IPS DF 19.7 (cell line): ENCODE measurements at regions not wholly inside any gene's neighbourhood (a gene's known extent, or its start where the extent isn't known, plus 50 kb on each side); places are given as distances from the start of the nearest gene placed in this dataset.
"Not testable (repeated sequence)": the region's sequence is repeated elsewhere in the genome, so short reads cannot be mapped to it uniquely, and the experiment has no call there.

Source experiments
- DNase-seq: peaks from one replicate; pipeline ENCODE4 v3.0.0-alpha.2; 2013; ENCODE audit warnings: low read depth, low spot score

DNA sequence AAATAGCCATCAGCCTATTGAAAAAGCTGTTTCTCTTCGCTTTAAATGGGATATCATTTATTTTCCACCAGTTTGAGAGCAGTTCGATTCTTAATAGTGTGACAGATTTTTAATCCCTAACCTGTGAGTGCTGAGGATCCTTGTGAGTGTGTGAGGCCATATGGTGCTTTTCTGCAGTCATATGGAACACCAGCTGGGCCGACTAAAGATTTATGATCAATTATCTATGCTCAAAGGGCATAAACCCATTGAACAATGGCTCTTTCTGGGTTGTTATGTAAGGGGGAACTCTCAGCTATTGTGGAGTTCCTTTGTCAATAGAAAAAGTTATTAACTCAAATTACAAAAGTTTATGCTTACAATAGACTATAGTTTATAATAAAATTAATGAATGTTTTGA is 1003.6 kb downstream of the FAT4 start:
- DNase-seq = no peak

DNA sequence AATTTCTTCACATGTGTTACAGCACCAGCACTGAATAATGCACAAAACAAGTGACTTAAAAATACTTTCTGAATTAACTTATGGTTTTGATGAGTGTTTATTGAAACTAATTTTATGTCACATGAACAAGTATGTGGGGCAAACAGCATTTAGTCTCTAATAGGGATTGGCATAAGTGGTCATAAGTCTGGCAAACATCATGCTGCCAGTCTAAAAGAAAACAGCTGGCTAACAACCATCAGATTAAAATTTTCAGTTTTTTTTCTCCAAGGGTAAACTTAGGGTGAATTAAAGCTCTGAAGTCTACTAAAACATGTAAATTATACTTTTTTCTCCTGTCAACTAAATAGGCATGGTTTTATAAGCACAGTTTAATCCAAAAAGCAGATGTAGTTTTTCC is 1014.2 kb downstream of the FAT4 start:
- DNase-seq = no peak

DNA sequence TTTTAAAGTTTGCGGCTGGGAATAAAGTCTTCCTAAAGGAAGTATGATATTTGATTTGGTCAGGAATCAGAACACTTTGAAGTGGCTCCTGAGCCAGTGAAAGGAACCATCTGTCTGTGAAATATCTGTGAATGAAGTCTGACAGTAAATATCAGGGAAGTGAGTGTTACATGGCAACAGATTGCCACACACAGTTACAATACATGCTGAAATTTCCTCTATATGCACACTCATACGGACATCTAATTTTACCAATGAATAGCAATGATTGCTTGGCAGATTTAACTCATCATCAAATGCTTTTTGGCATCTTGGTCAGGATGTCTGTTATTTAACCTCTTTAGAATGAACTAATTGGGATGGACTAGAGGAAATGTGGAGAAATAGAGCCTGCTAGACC is 1023.8 kb downstream of the FAT4 start:
- no peak for DNase-seq

DNA sequence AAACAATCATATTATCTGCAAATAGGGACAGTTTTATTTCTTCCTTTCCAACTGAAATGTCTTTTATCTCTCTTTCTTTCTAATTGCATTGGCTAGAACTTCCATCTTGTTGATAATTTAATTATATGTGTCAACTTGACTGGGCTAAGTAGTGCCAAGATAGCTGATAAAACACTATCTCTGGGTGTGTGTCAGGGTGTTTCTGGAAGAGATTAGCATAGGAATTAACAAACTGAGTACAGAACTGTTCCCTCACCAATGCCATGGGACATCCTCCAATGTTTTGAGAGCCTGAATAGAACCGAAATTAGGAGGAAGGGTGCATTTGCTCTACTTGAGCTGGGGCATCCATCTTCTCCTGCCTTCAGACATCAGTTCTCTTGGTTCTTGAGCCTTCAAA is 1027.2 kb downstream of the FAT4 start:
- no peak for DNase-seq

DNA sequence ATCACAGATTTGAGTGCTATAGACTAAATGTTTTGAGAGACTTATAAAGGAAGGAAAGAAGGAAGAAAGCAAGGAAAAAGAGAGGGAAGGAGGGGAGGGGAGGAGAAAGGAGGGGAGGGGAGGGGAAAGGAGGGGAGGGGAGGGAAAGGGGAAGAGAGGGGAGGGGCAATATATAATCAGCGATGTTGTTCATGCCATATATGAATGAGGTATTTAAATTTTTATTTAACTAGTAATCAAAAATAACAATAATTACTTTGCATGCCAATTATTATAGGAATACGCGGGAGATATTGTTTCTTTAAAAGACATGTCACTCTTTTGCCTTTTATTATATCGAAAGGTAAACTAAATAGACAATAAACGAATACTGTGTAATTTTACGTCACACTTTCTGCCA is 1029.7 kb downstream of the FAT4 start:
- DNase-seq = no peak

DNA sequence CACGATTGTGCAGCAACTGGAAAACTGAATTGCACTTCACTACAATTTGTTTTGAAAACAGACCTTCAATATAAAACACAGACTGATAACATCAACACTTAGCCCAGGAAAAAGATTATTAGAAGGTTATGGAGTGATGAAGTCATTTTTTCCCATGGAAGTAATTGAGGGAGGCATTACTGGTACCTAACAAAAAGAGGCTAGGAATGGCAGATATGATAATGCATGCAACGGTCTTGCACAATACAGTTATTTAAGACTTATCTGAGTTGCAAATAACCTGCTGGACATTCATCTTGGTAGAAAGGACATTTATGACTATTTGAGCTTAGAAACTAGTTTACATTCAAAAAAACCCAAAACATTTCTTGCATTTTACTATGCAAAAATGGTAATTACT is 1031.9 kb downstream of the FAT4 start:
- DNase-seq = no peak

DNA sequence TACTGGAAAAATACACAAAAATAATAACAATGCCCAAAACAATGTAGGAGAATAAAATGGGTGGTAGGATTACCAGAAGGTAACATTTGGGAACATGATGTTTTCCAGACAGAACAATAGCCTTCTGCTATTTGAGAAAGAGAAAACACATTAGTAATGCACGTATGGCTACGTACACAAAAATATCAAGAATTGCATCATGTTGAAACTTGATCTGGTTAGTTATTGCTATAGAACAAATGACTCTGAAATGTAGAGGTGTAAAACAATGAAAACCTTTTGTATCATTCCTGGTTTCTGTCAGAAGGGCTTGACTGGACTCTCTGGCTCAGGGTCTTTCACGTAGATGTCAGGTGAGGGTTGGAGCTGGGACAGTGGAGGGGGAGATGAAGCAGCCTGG is 1040.0 kb downstream of the FAT4 start:
- DNase-seq = no peak

DNA sequence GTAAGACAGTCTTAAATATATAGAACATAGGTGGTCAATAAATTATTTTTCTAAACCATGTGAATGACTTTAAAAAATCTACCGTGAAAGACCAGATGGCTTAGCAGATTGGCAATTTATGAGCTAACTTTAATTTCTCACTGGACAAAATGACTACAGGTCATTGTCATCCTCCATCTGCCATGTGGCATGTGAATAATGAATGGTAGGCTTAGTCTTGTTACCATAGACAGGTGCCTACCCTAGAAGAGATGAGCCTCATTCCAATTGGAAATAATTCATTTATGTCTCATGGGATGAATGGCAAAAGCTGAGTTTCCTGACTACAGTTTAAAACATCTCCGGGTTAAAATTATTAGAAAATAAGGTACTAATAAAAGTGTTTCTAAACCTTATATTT is 1043.3 kb downstream of the FAT4 start:
- no peak for DNase-seq

DNA sequence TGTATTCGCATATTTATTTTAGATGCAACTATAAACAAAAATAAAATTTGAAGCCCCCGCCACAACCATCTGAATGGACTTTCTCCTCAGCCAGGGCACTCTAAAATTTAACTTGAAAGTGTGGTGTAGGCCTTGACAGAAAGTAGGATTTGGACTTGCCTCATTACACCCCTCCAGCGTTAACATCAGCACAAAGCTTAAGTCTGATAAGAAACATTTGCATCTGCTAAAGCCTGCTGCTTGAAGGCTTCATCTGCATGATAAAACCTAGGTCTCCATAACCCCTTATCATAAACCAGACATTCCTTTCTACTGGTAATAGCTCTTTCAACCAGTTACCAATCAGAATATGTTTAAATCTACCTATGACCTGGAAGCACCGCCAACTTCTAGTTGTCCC is 1046.5 kb downstream of the FAT4 start:
- DNase-seq = no peak

DNA sequence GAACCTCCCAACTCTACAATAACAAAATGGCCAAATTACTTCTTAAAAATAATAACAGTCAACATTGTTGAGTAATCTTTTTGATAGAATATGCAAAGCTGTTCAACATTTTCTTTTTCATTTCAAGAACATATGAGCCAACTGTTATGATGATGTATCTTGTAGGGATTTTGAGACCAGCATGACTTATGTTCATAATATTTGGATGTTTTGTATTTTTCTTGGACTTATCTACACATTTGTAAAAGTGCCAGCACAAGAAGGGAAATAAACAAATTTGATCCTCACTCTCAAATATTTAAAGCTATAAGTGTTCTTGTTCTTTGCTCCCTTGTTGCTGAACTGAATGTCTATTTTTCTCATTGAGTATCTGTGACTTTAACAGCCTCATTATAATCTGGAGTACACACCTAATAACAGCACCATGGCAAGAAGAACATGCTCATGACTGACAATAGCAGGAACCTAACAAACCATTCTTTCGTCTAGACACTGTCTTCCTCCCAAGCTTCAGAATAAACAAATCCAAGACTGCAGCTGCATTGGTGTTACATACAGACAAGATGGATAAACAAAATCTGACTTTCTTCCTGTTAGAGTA is 1049.7 kb downstream of the FAT4 start:
- DNase-seq = no peak

DNA sequence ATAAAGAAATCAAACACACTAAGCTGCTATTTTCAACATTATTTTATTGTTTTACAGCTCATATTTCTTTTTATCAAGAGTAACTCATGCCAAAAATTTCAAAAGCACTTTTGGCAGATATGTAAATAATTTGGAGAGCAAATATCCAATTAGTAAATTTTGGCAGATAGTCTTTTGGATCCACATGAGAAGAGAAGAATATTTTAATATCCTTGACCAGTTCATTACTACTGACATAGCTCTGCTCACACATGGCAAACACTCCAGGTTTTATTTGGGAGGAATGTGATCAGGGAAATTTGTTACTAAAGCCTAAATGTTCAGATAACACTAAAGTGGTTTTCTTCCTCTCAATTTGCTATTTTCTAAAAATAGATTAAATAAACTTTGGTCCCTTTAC is 1054.3 kb downstream of the FAT4 start:
- no peak for DNase-seq

DNA sequence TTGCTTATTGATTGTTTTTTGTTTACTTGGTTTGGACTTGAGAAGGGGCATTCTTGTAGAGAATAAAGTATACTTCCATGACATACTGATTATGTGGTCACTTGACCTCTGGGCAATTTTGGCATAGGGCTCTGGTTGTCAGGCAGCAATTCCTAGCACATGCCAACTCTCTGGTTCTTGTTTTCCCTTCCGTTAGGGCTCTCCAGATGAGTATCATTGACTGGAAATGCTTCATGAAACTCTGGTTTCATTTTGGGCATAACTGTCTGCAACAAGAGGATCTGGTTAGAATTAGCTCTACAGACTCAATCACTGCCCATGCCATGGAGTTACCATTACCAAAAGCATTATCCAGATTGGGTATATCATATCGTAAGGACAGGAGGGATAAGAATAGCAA is 1057.9 kb downstream of the FAT4 start:
- no peak for DNase-seq

DNA sequence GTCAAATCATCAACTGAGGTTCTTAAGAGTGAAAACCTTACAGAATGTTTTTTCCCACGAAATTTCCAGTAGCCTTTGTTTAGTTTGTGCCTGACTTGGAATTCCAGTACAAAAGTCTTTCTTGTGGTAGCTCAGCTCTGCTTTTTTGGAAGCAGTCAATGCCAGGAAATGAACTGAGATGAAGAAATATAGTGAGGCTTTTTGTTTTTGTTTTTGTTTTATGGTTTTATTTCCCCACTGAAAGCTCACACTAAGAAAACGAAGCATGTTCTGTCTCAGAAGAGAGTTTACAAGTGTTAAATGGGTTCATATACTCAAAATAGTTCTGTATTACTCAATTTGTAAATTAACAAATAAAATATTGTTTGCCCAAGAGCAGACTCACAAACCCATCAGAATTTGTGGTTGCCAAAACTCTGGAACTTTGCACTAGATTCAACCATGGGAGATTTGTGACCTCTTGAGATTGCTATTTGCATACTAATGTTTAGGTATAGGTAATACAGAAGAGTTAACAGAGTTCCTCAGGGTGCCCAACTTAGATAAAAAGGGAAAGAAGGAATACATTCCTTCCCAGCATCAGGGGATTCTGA is 1060.8 kb downstream of the FAT4 start:
- DNase-seq = no peak

DNA sequence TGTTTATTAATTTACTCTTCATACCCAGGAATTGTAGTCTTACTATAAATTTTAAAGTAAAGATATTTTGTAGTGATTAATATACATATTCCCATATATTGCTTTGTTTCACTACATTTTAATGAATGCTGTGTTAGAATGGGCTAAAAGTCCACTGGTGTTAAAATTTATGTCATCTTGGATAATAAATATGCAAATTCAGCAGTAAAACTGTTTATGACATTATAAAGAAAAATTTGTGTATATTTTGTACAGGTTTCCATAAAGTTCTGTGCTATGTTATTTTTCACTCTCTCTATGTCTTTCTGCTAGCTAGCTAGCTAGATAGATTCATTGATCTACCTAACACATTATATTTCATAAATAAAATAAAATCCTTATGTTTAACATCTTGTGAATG is 1071.2 kb downstream of the FAT4 start:
- no peak for DNase-seq

DNA sequence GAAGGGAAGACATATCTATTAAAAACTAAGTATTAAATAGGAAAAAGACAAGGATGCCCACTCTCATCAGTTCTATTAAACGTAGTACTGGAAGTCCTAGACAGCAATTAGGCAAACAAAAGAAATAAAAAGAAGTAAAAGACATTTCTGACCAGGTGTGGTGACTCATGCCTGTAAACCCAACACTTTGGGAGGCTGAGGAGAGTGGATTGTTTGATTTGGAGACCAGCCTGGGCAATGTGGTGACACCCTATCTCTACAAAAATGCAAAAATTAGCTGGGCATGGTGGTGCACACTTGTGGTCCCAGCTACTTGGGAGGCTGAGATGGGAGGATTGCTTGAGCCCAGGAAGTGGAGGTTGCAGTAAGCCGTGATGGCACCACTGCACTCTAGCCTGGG is 1071.8 kb downstream of the FAT4 start:
- no peak for DNase-seq

DNA sequence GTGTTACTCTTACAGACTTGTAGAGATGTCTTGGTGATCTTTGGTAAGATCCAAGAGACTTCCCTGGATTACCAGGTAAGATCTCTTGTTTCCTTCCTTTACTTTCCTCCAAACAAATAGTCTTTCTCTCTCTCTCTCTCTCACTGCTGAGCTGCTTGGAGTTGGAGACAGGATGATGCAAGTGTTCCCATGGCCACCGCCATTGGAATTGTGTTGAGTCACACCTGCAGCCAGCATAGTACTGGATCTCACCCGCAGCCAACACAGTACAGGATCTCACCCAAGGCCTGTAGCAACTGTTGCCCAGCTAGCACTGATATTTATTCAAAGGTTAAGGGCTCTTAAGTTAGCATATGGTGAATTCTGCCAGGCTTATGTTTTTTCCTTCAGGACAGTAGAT is 1080.9 kb downstream of the FAT4 start:
- DNase-seq = no peak

DNA sequence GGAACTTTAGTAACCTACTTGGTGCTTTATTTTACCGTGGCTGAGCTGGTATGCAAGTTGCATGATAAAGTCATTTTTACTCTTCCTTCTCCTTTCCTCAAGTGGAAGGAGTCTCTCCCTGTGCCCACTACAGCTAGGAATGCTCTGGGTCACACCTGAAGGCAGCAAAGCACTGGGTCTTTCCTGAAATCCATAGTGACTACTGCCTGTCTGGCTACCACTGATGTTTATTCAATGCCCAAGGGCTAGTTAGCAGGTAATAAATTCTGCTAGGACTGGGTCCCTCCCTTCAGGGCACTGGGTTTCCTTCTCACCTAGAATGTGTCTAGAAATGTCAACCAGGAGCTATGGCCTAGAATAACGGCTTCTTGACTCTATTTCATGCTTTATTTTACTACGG is 1081.4 kb downstream of the FAT4 start:
- no peak for DNase-seq

DNA sequence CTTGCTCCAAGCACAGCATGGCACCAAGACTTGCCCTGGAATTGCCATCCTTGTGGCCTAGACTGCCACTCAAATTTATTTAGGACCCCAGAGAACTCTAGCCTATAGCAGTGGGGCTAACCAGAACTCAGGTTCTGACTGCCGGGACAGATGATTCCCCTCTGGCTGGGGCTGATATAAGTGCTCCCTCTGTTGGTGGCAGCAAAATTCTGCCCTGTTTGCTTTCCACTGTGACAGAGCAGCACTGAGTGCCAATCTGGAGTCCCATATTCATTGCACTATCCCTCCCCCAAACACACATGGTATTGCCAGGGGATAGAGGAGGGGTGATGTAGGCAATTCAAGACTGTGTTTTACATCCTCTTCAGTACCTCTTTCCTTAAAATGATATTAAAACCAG is 1081.9 kb downstream of the FAT4 start:
- no peak for DNase-seq

DNA sequence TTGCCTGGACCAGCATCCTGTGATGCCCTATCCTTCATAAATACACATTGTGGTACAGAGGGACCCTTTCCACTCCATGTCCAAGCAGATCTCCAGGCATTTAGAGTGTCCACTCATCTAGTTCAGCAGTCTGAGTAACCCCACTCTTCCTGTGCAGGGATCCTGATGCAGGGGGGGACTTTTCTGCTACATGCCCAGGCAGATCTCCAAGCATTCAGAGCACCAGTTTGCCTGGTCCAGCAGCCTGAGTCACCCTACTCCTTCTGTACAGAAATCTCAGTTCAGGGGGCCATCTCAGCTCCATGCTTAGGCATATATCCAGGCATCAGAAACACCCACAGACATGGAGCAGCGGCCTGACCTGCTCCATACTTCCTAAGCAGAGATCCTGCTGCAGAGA is 1089.8 kb downstream of the FAT4 start:
- no peak for DNase-seq

DNA sequence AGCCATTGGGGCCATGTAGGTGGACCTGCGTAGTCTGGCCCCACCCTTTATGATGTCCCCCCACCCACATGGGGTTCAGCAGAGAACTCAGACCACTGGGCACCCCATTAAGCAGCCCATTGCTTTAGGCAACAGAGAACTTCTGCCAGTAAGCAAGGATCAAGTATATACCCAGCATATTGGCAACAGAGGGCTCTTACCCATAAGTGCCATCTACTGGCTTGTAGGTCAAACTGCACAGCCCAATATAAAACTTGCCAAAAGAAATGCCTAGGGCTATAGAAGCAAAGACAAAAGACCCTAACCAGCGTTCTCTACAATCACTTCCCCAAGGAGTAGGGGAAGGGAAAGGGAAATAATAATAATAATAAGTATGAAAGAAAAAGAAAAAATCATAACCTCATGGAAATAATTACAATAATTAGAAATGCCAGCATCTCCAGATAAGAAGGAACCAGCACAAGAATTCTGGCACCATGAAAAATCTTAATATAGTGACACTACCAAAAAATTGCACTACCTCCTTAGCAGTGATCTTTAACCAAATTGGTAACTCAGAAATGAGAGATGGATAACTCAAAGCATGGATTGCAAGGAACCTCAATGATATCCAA is 1090.7 kb downstream of the FAT4 start:
- DNase-seq = peak; percentile 61

DNA sequence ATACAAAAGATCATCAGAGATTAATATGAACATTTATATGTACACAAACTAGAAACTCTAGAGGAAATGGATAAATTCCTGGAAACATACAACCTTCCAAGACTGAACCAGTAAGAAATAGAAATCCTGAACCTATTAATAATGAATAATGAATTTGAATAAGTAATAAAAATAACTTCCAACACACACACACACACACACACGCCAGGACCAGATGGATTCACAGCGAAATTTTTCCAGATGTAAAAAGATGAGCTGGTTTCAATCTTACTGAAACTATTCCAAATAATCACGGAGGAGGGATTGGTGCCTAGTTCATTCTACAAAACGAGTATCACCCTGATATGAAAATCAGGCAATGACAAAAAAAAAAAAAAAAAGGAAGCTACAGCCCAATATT is 1095.0 kb downstream of the FAT4 start:
- DNase-seq = no peak

DNA sequence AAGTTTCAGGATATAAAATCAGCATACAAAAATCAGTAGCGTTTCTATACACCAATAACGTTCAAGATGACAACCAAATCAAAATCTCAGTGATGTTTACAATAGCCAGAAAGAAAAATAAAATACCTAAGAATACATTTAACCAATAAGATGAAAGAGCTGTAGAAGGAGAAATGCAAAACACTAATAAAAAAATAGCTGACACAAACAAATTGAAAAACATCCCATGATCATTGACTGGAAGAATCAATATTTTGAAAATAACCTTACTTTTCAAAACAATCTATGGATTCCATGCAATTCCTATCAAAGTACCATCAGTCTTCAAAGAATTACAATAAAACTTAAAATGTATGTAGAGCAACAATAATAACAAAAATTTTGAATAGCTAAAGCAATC is 1096.3 kb downstream of the FAT4 start:
- no peak for DNase-seq

DNA sequence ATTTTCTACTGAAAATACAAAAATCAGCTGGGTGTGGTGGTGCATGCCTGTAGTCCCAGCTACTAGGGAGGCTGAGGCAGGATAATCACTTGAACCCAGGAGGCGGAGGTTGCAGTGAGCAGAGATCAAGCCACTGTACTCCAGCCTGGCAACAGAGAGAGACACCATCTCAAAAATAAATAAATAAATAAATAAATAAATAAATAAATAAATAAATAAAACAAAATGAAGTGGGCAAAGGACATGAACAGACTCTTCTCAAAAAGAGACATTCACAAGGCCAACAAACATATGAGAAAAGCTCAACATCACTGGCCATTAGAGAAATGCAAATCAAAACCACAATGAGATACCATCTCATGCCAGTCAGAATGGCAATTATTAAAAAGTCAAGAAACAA is 1097.6 kb downstream of the FAT4 start:
- DNase-seq = not testable (repeated sequence)

DNA sequence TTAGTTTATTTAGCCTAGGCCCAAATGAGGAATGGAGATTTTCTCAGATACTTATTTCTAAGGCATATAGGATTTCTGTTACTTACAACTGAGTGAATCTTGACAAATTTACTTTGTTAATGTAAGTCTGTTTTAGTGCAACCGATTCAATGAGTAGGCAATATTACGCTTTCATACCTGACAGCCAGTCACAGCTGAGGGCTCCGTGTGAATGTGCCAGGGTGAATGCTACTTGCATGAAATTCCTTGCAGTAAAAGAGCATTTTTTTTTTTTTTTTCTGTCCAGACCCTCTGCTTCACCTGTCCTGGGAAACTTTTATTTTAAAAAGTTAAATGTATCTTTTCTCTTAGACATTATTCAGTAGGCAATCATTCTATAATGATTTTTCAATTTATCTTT is 1100.0 kb downstream of the FAT4 start:
- DNase-seq = no peak
